Calu3 (cell line): ENCODE measurements at regions not wholly inside any gene's neighbourhood (a gene's known extent, or its start where the extent isn't known, plus 50 kb on each side); places are given as distances from the start of the nearest gene placed in this dataset.

Source experiments
- BruUV-seq: library from RNA; stranded (reverse); fragments of 400-500 nt; replicated peaks from 2 replicates; lab custom pipeline; 2021; lab: Mats Ljungman, UMichigan
- CTCF ChIA-PET: fragments of 300-600 bp; sonication (Branson Sonifier 250); formaldehyde crosslinking; loops from one replicate; lab custom pipeline; 2022; ENCODE audit warnings: antibody characterized with exemption; lab: Charles Lee
- DNase-seq: peaks from one replicate; pipeline ENCODE4 v3.0.0; 2022
- H3K27ac Mint-ChIP-seq: one replicate; pipeline ENCODE4 v1.8.0; 2022; ENCODE audit warnings: mixed read lengths; ENCODE audit not compliant: unreplicated experiment
- H3K27me3 Mint-ChIP-seq: one replicate; pipeline ENCODE4 v1.8.0; 2022; ENCODE audit warnings: mixed read lengths; ENCODE audit not compliant: unreplicated experiment
- H3K36me3 Mint-ChIP-seq: one replicate; pipeline ENCODE4 v1.8.0; 2022; ENCODE audit warnings: mild to moderate bottlenecking, moderate library complexity, mixed read lengths; ENCODE audit not compliant: insufficient read depth, unreplicated experiment
- H3K4me1 Mint-ChIP-seq: one replicate; pipeline ENCODE4 v1.8.0; 2022; ENCODE audit warnings: mild to moderate bottlenecking, low read depth, mixed read lengths; ENCODE audit not compliant: unreplicated experiment
- H3K4me3 Mint-ChIP-seq: one replicate; pipeline ENCODE4 v1.8.0; 2022; ENCODE audit warnings: mild to moderate bottlenecking, low read depth, moderate library complexity, mixed read lengths; ENCODE audit not compliant: unreplicated experiment
- H3K9me3 Mint-ChIP-seq: one replicate; pipeline ENCODE4 v1.8.0; 2022; ENCODE audit warnings: low read depth, mixed read lengths; ENCODE audit not compliant: unreplicated experiment
- CTCF ChIP-seq: fragments of 200-600 bp; IDR thresholded peaks from one replicate; pipeline ENCODE4 v1.8.0; 2022; ENCODE audit warnings: antibody characterized with exemption; ENCODE audit not compliant: unreplicated experiment
- intact Hi-C: fragments of 100-400 bp; cut with micrococcal nuclease; formaldehyde crosslinking; loops from one replicate; pipeline ENCODE4 v1.10.0; 2022; ENCODE audit not compliant: unreplicated experiment

GRCh38 chr9:97787551-97787950, 65.5 kb upstream of the FOXE1 start:
- no peak for TF ChIP-seq CTCF
- CTCF ChIA-PET, result no interaction called here
- no peaks in the 10 kb centered on the region for H3K36me3 Mint-ChIP-seq
- no peak for DNase-seq
- intact Hi-C loops, result no loop called here
- no peak overlapping the region for H3K27ac Mint-ChIP-seq
- no peak overlapping the region for H3K4me3 Mint-ChIP-seq
- H3K27me3 Mint-ChIP-seq, result no peaks in the 10 kb centered on the region
- no TSS peak for BruUV-seq
- H3K4me1 Mint-ChIP-seq, result no peaks in the 10 kb centered on the region
- peaks cover 4% of the 10 kb centered on the region for H3K9me3 Mint-ChIP-seq

GRCh38 chr9:97788763-97789663, 64.0 kb upstream of the FOXE1 start:
- H3K9me3 Mint-ChIP-seq, result peaks cover 4% of the 10 kb centered on the region
- intact Hi-C loops, result no loop called here
- CTCF ChIA-PET, result interaction anchor here (1.2 kb wide), 1 partner anchor 65 kb away, joined by 4 read pairs; no protein-coding TSS in a partner anchor
- H3K36me3 Mint-ChIP-seq, result no peaks in the 10 kb centered on the region
- H3K4me3 Mint-ChIP-seq, result no peak overlapping the region
- H3K4me1 Mint-ChIP-seq, result no peaks in the 10 kb centered on the region
- no peaks in the 10 kb centered on the region for H3K27me3 Mint-ChIP-seq
- DNase-seq, result peak; percentile 54
- no TSS peak for BruUV-seq
- H3K27ac Mint-ChIP-seq, result peak overlapping the region; percentile 57
- TF ChIP-seq CTCF, result no peak

- no TSS peak for BruUV-seq
- CTCF ChIA-PET, result no interaction called here
- no peak for TF ChIP-seq CTCF
- intact Hi-C loops, result no loop called here
- Mint-ChIP-seq H3K36me3 (no peaks in the 10 kb centered on the region), H3K4me3 (no peak overlapping the region), H3K27ac (no peak overlapping the region), H3K9me3 (peaks cover 4% of the 10 kb centered on the region), H3K4me1 (no peaks in the 10 kb centered on the region), H3K27me3 (no peaks in the 10 kb centered on the region)
- DNase-seq, result no peak
Measured at GRCh38 chr9:97790542-97790941, 62.5 kb upstream of the FOXE1 start.

- no peak for TF ChIP-seq CTCF
- CTCF ChIA-PET, result no interaction called here
- Mint-ChIP-seq H3K36me3 (no peaks in the 10 kb centered on the region), H3K4me3 (no peak overlapping the region), H3K27ac (no peak overlapping the region), H3K9me3 (peaks cover 4% of the 10 kb centered on the region), H3K27me3 (no peaks in the 10 kb centered on the region), H3K4me1 (no peaks in the 10 kb centered on the region)
- intact Hi-C loops, result no loop called here
- no peak for DNase-seq
- no TSS peak for BruUV-seq
Measured at GRCh38 chr9:97791542-97791941, 61.5 kb upstream of the FOXE1 start.
